WERI-Rb-1 (cell line): ENCODE measurements at regions not wholly inside any gene's neighbourhood (a gene's known extent, or its start where the extent isn't known, plus 50 kb on each side); places are given as distances from the start of the nearest gene placed in this dataset.

Source experiments
- DNase-seq: peaks from one replicate; pipeline ENCODE4 v3.0.0-alpha.2; 2020
- H3K27ac ChIP-seq: fragments of 250-450 bp; sonication (Bioruptor Pico); 2 replicates; pipeline ENCODE4 v1.5.1; 2020; ENCODE audit warnings: mild to moderate bottlenecking, moderate library complexity
- H3K27me3 ChIP-seq: fragments of 250-450 bp; sonication (Bioruptor Pico); 2 replicates; pipeline ENCODE4 v1.5.1; 2021; ENCODE audit warnings: mild to moderate bottlenecking, low read depth, moderate library complexity; ENCODE audit not compliant: insufficient read depth, severe bottlenecking
- H3K36me3 ChIP-seq: fragments of 250-450 bp; sonication (Bioruptor Pico); 2 replicates; pipeline ENCODE4 v1.5.1; 2020; ENCODE audit warnings: mild to moderate bottlenecking, moderate library complexity
- H3K4me3 ChIP-seq: 2 replicates; pipeline ENCODE4 v1.5.1; 2011; ENCODE audit warnings: low read depth, mild to moderate bottlenecking, control low read depth, low read length
- H3K9me3 ChIP-seq: fragments of 250-450 bp; sonication (Bioruptor Pico); 2 replicates; pipeline ENCODE4 v1.5.1; 2021; ENCODE audit warnings: mild to moderate bottlenecking, moderate library complexity; ENCODE audit not compliant: severe bottlenecking
- CTCF ChIP-seq: IDR thresholded peaks from 2 replicates; pipeline ENCODE4 v1.5.1; 2011; ENCODE audit warnings: low read depth, mild to moderate bottlenecking, control low read depth, inconsistent platforms, low read length

- Histone ChIP-seq H3K27me3 (peaks cover 61% of the 10 kb centered on the region), H3K9me3 (no peaks in the 10 kb centered on the region), H3K36me3 (no peaks in the 10 kb centered on the region), H3K27ac (no peak overlapping the region), H3K4me3 (no peak overlapping the region)
- TF ChIP-seq CTCF = no peak
- no peak for DNase-seq
Observed at GRCh38 chr9:86721843-86722705, 225.2 kb downstream of the GAS1 start.

DNA sequence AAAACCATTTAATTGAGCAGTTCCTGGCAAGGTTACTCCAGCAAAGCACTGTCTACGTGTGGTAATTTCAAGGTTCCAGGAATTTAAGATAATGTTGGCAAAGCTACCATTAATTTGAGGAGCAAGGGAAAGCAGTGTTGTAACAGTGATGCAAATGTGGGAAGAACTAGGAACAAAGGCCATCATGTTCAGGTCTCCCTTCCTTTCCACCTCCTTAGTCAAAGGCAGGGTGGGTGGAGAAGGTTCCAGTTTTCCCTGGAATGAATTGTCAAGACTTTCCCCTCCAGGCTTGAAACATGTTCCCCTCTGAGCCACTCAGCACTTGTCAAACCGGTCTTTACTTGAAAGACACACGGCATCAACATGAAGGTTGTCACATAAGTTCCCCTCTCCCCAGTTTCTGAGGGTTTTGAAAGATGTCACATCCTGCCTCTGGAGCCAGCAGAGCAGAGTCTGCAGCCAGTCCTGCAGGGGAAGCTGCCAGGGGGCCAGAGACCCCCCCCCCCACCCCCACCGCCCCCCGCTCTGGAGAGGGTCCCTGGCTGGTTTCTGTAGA is 226.0 kb downstream of the GAS1 start:
- no peak overlapping the region for H3K27ac ChIP-seq
- peaks cover 57% of the 10 kb centered on the region for H3K27me3 ChIP-seq
- TF ChIP-seq CTCF = no peak
- H3K9me3 ChIP-seq = no peaks in the 10 kb centered on the region
- H3K4me3 ChIP-seq = no peak overlapping the region
- H3K36me3 ChIP-seq = no peaks in the 10 kb centered on the region
- no peak for DNase-seq

DNA sequence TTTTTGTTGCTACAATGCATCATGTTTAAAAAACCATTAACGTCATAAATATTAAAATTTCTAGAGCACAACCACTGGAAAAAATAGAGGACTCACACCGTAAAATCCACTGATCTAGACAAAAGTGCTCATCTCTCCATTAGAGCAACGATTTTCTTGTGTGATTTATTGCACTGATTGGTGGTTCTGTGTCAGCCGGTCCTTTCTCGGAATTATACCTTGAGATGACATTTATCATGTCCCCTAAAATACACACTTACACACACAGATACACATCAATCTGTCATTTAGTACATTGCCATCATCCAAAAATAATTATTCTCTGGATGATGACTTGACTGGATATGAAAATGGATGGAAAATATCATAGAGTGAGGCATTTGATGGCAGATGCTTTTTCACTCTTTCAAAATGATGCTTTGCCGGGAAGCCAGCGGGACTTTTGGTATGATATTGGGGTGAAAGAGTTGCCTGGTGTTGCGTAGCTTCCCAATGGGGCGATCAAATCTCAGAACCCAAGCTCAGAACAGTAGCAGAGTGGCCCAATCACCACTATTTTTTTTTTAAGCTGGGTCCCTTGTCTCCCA is 226.6 kb downstream of the GAS1 start:
- Histone ChIP-seq H3K9me3 (no peaks in the 10 kb centered on the region), H3K36me3 (no peaks in the 10 kb centered on the region), H3K27me3 (peaks cover 52% of the 10 kb centered on the region), H3K27ac (no peak overlapping the region), H3K4me3 (no peak overlapping the region)
- no peak for TF ChIP-seq CTCF
- no peak for DNase-seq

DNA sequence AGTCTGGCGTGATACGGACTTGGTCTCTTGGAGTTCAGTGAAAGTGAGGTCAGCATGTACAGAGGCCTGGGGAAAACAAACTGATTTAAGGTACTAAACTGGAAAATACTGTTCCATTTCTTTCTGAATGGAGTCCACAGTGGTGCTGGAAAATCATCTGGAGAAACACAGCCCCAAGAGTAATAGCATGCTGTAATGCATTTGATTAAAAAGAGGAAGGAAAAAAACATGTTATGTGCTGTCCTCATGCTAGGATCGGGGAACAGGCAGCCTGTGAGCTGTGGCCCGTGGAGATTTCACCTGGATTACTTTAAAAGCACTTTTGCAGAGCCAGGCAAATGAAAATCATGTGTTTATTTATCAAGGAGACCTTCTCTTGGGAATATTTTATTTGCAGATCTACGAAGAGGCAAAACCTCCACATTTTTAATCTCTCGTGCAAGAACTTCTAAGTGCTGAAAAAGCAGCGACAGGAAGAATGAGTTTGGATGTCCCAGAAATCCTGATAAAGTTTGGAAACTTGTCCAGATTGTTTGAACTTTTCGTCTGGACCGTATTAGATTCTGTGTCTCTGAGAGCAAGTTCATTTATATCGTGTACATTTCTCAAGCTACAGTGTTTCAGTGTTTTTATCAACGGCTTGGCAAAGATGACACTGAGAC is 228.8 kb downstream of the GAS1 start:
- Histone ChIP-seq H3K36me3 (no peaks in the 10 kb centered on the region), H3K4me3 (no peak overlapping the region), H3K9me3 (no peaks in the 10 kb centered on the region), H3K27me3 (peaks cover 41% of the 10 kb centered on the region), H3K27ac (no peak overlapping the region)
- DNase-seq = no peak
- no peak for TF ChIP-seq CTCF

DNA sequence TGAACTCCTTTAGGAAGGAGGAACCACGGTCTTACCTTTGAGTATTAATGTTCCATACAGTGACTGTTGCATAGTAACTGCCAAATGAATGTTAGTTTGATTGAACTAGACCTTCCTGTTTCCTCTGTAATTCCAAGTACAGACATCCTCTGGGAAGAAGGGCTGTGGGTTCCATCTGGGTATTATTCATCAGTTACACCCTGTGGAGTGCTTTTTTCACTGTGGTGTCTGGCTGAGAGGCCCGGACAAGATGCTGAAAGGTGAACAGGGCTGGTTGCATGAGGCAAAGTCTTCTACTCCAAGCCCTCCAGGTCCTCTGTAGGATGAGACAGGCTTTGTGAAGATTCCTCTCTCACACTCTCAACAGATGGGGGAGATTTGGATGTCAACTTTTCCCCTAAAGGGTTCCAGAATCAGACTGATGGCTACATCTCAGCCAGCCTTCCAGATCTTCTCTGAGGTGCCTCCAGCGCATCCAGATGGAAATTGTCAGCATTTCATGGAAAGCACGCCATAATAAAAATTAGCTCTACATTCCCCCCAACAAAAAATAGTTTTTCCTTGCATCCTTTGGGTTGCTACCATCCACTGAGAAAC is 230.9 kb downstream of the GAS1 start:
- no peak for DNase-seq
- Histone ChIP-seq H3K27ac (no peak overlapping the region), H3K27me3 (peaks cover 31% of the 10 kb centered on the region), H3K36me3 (no peaks in the 10 kb centered on the region), H3K4me3 (no peak overlapping the region), H3K9me3 (no peaks in the 10 kb centered on the region)
- no peak for TF ChIP-seq CTCF
